COLO668 (cell line): ENCODE measurements at regions not wholly inside any gene's neighbourhood (a gene's known extent, or its start where the extent isn't known, plus 50 kb on each side); places are given as distances from the start of the nearest gene placed in this dataset.

ENCODE experiments used
- DNase-seq: peaks from one replicate; lab custom pipeline; 2025; ENCODE audit not compliant: unreplicated experiment; lab: John Stamatoyannopoulos, UW

DNA sequence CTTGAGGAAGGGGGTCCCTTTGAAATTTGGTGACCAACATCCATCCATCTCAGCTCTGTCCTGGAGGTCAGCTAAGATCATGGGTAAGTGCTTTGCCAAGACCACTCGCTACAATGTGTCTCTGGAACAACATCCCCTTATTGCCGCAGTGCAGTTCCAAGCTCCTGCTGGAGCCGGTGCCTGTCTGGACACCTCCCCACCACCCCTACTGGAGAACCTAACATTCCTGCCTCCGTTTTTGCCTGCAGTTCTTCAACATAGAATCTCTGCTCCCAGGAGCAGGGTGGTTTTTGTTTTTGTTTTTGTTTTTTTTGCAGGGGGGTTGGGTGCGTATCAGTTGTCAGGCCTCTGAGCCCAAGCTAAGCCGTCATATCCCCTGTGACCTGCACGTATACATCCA, 51.2 kb upstream of the FXYD4 start:
- no peak for DNase-seq

DNA sequence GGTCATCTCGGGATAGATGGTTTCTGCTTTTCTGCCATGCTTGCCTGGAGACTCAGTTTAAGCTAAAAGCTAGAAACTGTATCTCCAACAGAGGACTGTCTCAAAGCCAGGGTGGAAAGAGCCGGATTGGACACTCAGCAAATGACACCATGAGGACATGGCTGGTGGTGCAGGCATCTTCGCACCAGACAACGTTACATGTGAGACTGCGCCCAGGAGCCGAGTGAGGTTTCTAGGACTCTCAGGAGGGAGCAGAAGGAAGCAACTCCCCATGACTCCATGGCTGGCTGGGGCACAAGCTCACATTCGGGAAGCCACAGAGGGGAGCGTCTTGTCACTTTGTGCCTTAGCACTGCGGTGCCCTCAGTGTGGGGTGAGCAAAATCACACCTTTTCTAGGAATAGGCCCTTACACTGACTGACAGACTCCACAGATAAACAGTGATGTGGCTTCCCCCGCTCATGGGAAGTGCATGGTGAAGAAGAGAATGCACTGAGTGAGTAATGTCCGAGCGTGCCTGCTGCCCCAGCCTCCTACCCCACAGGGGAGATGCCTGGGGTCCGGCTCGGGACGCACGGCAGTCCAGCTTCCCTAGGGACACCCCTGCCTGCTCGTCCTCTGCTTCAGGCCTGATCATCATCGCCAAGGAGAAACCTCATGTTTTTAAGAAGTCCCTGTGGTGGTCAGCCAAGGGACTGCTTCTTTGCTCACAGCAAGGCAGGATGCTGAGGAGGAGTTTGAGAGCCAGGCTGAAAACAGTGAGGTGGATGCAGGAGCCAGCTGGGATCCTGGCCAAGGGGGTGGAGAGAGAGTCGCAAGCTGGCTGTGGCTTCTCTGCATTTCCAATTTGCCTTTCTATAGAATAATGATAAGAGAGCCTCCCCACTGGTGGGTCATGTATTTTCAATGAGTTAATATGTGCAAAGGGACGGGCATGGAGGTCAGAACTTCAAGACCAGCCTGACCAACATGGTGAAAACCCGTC, 52.2 kb upstream of the FXYD4 start:
- no peak for DNase-seq

DNA sequence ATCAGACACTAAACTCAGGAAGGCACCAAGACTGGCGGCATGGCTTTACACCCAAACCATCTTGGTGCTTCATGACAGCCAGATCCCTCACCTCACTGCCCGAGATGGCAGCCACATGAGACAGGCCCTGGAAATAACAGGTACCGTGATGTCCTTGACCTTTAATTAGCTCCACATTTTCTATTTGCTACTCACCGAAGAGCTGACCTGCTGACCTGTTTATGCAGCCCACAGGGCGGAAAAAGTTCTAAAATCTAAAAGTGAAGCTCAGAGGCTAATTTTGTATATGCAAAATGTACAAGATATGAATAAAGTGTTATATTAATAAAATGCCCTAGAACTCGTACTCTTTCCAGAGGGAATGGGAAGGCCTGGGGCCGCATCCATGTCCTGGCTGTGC, 51.6 kb upstream of the RASGEF1A start:
- no peak for DNase-seq

DNA sequence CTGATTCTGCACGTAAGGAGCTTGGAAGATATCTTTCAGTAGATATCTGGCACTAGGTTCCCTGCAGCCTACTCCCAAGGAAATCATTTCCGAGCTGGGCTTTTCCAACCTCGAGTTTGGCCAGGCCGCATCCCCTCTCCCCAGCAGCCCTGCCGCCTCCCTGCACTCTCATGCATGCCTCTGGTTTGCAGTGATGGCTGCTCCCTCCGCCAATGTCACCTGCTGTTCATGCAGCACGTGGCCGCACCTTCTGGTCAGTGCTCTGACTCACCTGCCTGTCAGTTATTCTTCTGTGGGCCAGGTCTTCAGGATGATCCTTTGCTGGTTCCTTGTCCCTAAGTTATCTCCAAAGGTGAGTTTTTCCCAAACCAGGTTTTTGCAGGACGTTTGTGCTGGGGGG, 50.6 kb upstream of the RASGEF1A start:
- DNase-seq, result peak; percentile 3

DNA sequence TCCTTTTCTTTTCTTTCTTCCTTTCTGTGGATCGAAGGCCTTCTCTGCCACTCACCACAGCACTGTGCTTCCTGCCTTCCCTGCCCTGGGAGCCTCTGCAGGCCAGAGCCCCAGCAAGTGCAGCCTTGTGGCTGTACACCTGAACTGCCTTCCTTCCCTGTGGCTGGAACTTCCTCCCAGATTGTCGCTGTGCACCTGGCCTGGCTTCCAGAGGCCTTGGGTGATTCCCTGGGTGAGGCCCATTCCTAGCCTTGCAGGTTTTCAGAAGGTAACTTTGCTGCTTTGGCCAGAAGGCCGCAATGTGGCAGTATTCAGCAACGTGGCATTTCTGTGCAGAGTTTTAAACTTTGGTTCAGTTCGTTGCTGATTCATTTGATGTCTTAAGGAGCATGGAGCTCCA, 50.1 kb upstream of the RASGEF1A start:
- no peak for DNase-seq
